Loucy (cell line): ENCODE measurements at regions not wholly inside any gene's neighbourhood (a gene's known extent, or its start where the extent isn't known, plus 50 kb on each side); places are given as distances from the start of the nearest gene placed in this dataset.

Experiments
- CTCF ChIP-seq: fragments of 200-600 bp; sonication (generic); conservative IDR thresholded peaks from 2 replicates; pipeline ENCODE4 v1.5.1; 2014; ENCODE audit warnings: mild to moderate bottlenecking, antibody characterized with exemption, low read length
- EZH2phosphoT487 ChIP-seq: fragments of 200-600 bp; IDR thresholded peaks from 2 replicates; pipeline ENCODE4 v1.6.1; 2018; ENCODE audit warnings: antibody characterized with exemption, mild to moderate bottlenecking, moderate library complexity, borderline replicate concordance

GRCh38 chr5:27592231-27592630, 553.8 kb upstream of the CDH9 start:
- TF ChIP-seq CTCF (no peak), EZH2phosphoT487 (no peak)
